HepG2 (cell line): ENCODE measurements at regions not wholly inside any gene's neighbourhood (a gene's known extent, or its start where the extent isn't known, plus 50 kb on each side); places are given as distances from the start of the nearest gene placed in this dataset.

Experiments used
- ATAC-seq: fragments of 200-7000 bp; cut with Tn5 transposase; 3 replicates; pipeline ENCODE4 v1.9.1; 2020; ENCODE audit warnings: mild to moderate bottlenecking, moderate library complexity
- BruUV-seq: library from RNA; stranded (reverse); fragments of 400-500 nt; replicated peaks from 2 replicates; lab custom pipeline; 2021; lab: Mats Ljungman, UMichigan
- CTCF ChIA-PET: fragments of 300-600 bp; formaldehyde crosslinking; extraction: SDS; loops from one replicate; lab custom pipeline; 2021; ENCODE audit warnings: low total read pairs, inconsistent platforms, low intra/inter-chr PET ratio; lab: Yijun Ruan, JAX
- POLR2A ChIA-PET: fragments of 350-600 bp; sonication (Branson Sonifier 250); formaldehyde crosslinking; loops from one replicate; lab custom pipeline; 2020; ENCODE audit warnings: antibody characterized with exemption, inconsistent platforms; lab: Yijun Ruan, JAX
- DNase-seq: peaks from one replicate; pipeline ENCODE4 v3.0.0-alpha.2; 2015; ENCODE audit warnings: low spot score
- FAIRE-seq: peaks from 3 replicates; lab custom pipeline; 2011; peaks lifted over from hg19 to GRCh38; lab: Jason Lieb, UNC
- H2AFZ ChIP-seq: one replicate; pipeline ENCODE4 v1.6.1; 2011; ENCODE audit warnings: low read length, inconsistent platforms
- H3K27ac ChIP-seq: fragments of 300-600 bp; 3 replicates; pipeline ENCODE4 v1.8.0; 2011; ENCODE audit warnings: mixed run types, mild to moderate bottlenecking, mixed read lengths, low read length, inconsistent platforms; ENCODE audit not compliant: insufficient read depth; ENCODE audit errors: extremely low read length
- H3K27me3 ChIP-seq, 2 experiments: fragments of 200-600 bp in 1 of 2; 2 replicates in 1 of 2; 3 replicates in 1 of 2; pipeline versions ENCODE4 v1.6.0 to v1.8.0; 2011; ENCODE audit warnings: low read length in 2 of 2, mild to moderate bottlenecking in 2 of 2, moderate library complexity in 2 of 2, inconsistent platforms in 1 of 2; ENCODE audit not compliant: insufficient read depth in 2 of 2, control insufficient read depth in 1 of 2
- H3K36me3 ChIP-seq, 2 experiments: fragments of 200-600 bp in 1 of 2; replicated peaks in 1 of 2; 2 replicates in 1 of 2; 3 replicates in 1 of 2; pipeline versions ENCODE4 v1.5.1 to v1.8.0; 2011; ENCODE audit warnings: low read length in 2 of 2, inconsistent platforms in 1 of 2; ENCODE audit not compliant: insufficient read depth in 2 of 2, control insufficient read depth in 1 of 2
- H3K4me1 ChIP-seq: 2 replicates; pipeline ENCODE4 v1.5.1; 2012; ENCODE audit warnings: low read length, inconsistent platforms; ENCODE audit not compliant: insufficient read depth
- H3K4me2 ChIP-seq: 2 replicates; pipeline ENCODE4 v1.6.0; 2011; ENCODE audit warnings: low read depth, low read length, inconsistent platforms
- H3K4me3 ChIP-seq, 3 experiments: fragments of 200-600 bp in 1 of 3; sonication (generic), shearing (Covaris generic) in 1 of 3; replicated peaks in 1 of 3; 2 replicates each; pipeline ENCODE4 v1.5.1; 2011 to 2016; ENCODE audit warnings: low read length in 3 of 3, inconsistent platforms in 2 of 3, low read depth in 2 of 3, mild to moderate bottlenecking in 2 of 3, control low read depth in 1 of 3, mixed read lengths in 1 of 3; ENCODE audit not compliant: insufficient read depth in 1 of 3
- H3K79me2 ChIP-seq: one replicate; pipeline ENCODE4 v1.6.1; 2011; ENCODE audit warnings: low read length, inconsistent platforms; ENCODE audit not compliant: insufficient read depth
- H3K9ac ChIP-seq: 2 replicates; pipeline ENCODE4 v1.6.0; 2011; ENCODE audit warnings: mild to moderate bottlenecking, low read depth, low read length, inconsistent platforms; ENCODE audit not compliant: insufficient read depth
- H3K9me3 ChIP-seq: 2 replicates; pipeline ENCODE4 v1.5.1; 2012; ENCODE audit warnings: mild to moderate bottlenecking, low read length
- H4K20me1 ChIP-seq: 2 replicates; pipeline ENCODE4 v1.6.0; 2011; ENCODE audit warnings: inconsistent platforms, mild to moderate bottlenecking, low read length, moderate library complexity; ENCODE audit not compliant: insufficient read depth
- ATF6 ChIP-seq: sonication (generic); formaldehyde crosslinking; conservative IDR thresholded peaks from 2 replicates; pipeline ENCODE4 v1.4.0; 2020; ENCODE audit warnings: missing genetic modification reagents
- ATF7 ChIP-seq, 2 experiments: fragments of 450-650 bp in 1 of 2; sonication (generic) in 1 of 2; formaldehyde crosslinking in 1 of 2; IDR thresholded peaks; 2 replicates each; pipeline versions ENCODE4 v1.4.0 to v1.6.1; 2016 to 2020; ENCODE audit warnings: antibody characterized with exemption in 1 of 2, mild to moderate bottlenecking in 1 of 2, missing genetic modification reagents in 1 of 2
- CCDC6 ChIP-seq: sonication (generic); formaldehyde crosslinking; IDR thresholded peaks from 2 replicates; pipeline ENCODE4 v1.8.1; 2022; ENCODE audit warnings: mild to moderate bottlenecking, missing genetic modification reagents, moderate library complexity
- GMEB1 ChIP-seq: sonication (generic); formaldehyde crosslinking; IDR thresholded peaks from 2 replicates; pipeline ENCODE4 v1.5.1; 2020; ENCODE audit warnings: missing genetic modification reagents, mild to moderate bottlenecking, borderline replicate concordance
- GMEB2 ChIP-seq: IDR thresholded peaks from 2 replicates; pipeline ENCODE4 v1.6.1; 2016; ENCODE audit warnings: missing biosample characterization, missing genetic modification reagents, low read depth
- HNF4G ChIP-seq, 2 experiments: sonication (generic) in 1 of 2; formaldehyde crosslinking in 1 of 2; IDR thresholded peaks; 2 replicates each; pipeline versions ENCODE4 v1.4.0 to v1.6.1; 2011 to 2020; ENCODE audit warnings: borderline replicate concordance in 2 of 2, low read depth in 2 of 2, mild to moderate bottlenecking in 2 of 2, low read length in 1 of 2, missing genetic modification reagents in 1 of 2, moderate library complexity in 1 of 2
- MYNN ChIP-seq: sonication (generic); formaldehyde crosslinking; IDR thresholded peaks from 2 replicates; pipeline ENCODE4 v1.4.0; 2020; ENCODE audit warnings: mild to moderate bottlenecking, low read depth, missing genetic modification reagents
- NFE2L1 ChIP-seq: sonication (generic); formaldehyde crosslinking; IDR thresholded peaks from 2 replicates; pipeline ENCODE4 v1.4.0; 2020; ENCODE audit warnings: missing genetic modification reagents, mild to moderate bottlenecking, borderline replicate concordance
- NFRKB ChIP-seq: fragments of 450-650 bp; IDR thresholded peaks from 2 replicates; pipeline ENCODE4 v1.6.1; 2017
- U2AF2 ChIP-seq: fragments of 200-400 bp; formaldehyde crosslinking; IDR thresholded peaks from 2 replicates; pipeline ENCODE4 v1.6.1; 2017; ENCODE audit warnings: low read depth, mild to moderate bottlenecking, low read length
- ZC3H13 ChIP-seq: sonication (generic); formaldehyde crosslinking; IDR thresholded peaks from 2 replicates; pipeline ENCODE4 v1.8.1; 2023; ENCODE audit warnings: mild to moderate bottlenecking, missing genetic modification reagents, moderate library complexity
- ZFP36L1 ChIP-seq: sonication (generic); formaldehyde crosslinking; IDR thresholded peaks from 2 replicates; pipeline ENCODE4 v1.8.0; 2022; ENCODE audit warnings: mild to moderate bottlenecking, missing genetic modification reagents, moderate library complexity
- ZNF557 ChIP-seq: sonication (generic); formaldehyde crosslinking; IDR thresholded peaks from 2 replicates; pipeline ENCODE4 v1.4.0; 2020; ENCODE audit warnings: missing genetic modification reagents
- ZNF589 ChIP-seq: sonication (generic); formaldehyde crosslinking; conservative IDR thresholded peaks from 2 replicates; pipeline ENCODE4 v1.8.0; 2022; ENCODE audit warnings: mild to moderate bottlenecking, moderate library complexity, missing genetic modification reagents
- ZNF605 ChIP-seq: sonication (generic); formaldehyde crosslinking; IDR thresholded peaks from 2 replicates; pipeline ENCODE4 v1.8.0; 2022; ENCODE audit warnings: mild to moderate bottlenecking, missing genetic modification reagents
- WGBS: methylation state at CpG from one replicate; pipeline ENCODE4 v1.1.6; 2017; ENCODE audit warnings: low lambda C conversion rate; 5-methylcytosine and 5-hydroxymethylcytosine counted together
- in situ Hi-C: cut with HindIII; loops from 2 replicates; pipeline ENCODE4 v1.10.0; 2017; ENCODE audit warnings: low pct_unique_long_range_greater_than_20kb; ENCODE audit not compliant: extremely low pct_ligation_motif_present
- intact Hi-C: fragments of 100-400 bp; cut with micrococcal nuclease; formaldehyde crosslinking; loops from one replicate; pipeline ENCODE4 v1.10.0; 2022; ENCODE audit not compliant: unreplicated experiment
- TF ChIP-seq, protein P1 (sequence below): sonication (generic); formaldehyde crosslinking; IDR thresholded peaks from 2 replicates; pipeline ENCODE4 v1.4.0; 2020; ENCODE audit warnings: missing genetic modification reagents, mild to moderate bottlenecking, borderline replicate concordance

GRCh38 chr4:114296126-114296525 is 302.5 kb upstream of the UGT8 start:
- no peak for DNase-seq
- FAIRE-seq, result no peak
- in situ Hi-C loops (no loop called here), intact Hi-C loops (no loop called here)
- CTCF ChIA-PET, result no interaction called here
- Histone ChIP-seq H3K79me2 (no peaks in the 10 kb centered on the region), H3K4me2 (no peak overlapping the region), H2AFZ (no peak overlapping the region), H4K20me1 (no peaks in the 10 kb centered on the region), H3K9ac (no peak overlapping the region), H3K4me1 (no peaks in the 10 kb centered on the region), H3K4me3 (no peak overlapping the region), H3K9me3 (no peaks in the 10 kb centered on the region), H3K27ac (no peak overlapping the region), H3K36me3 (no peaks in the 10 kb centered on the region), H3K27me3 (no peaks in the 10 kb centered on the region)
- POLR2A ChIA-PET, result interaction anchor here (1.0 kb wide), 1 partner anchor 9 kb away, joined by 3 read pairs; no protein-coding TSS in a partner anchor
- WGBS, result 39% methylated on average over 5 of the region's 17 CpGs
- BruUV-seq, result no TSS peak
- ATAC-seq, result no peak
- TF ChIP-seq NFRKB (no peak), ATF6 (no peak), HNF4G (IDR thresholded peaks at IDR 0.05; ENCODE audit: borderline replicate concordance, low read depth, low read length) (no peak), HNF4G (CRISPR knock-in tag; IDR thresholded peaks at IDR 0.05; ENCODE audit: borderline replicate concordance, low read depth) (no peak), GMEB2 (CRISPR knock-in tag) (no peak), ATF7 (IDR thresholded peaks at IDR 0.05) (no peak), ATF7 (CRISPR knock-in tag; IDR thresholded peaks at IDR 0.05) (no peak), CCDC6 (no peak), ZFP36L1 (CRISPR knock-in tag) (no peak), ZC3H13 (CRISPR knock-in tag) (no peak), U2AF2 (no peak), MYNN (CRISPR knock-in tag) (no peak), ZNF589 (CRISPR knock-in tag) (no peak), GMEB1 (no peak), ZNF557 (CRISPR knock-in tag) (no peak), ZNF605 (CRISPR knock-in tag) (no peak), NFE2L1 (CRISPR knock-in tag) (no peak)
- TF ChIP-seq, protein P1, sequence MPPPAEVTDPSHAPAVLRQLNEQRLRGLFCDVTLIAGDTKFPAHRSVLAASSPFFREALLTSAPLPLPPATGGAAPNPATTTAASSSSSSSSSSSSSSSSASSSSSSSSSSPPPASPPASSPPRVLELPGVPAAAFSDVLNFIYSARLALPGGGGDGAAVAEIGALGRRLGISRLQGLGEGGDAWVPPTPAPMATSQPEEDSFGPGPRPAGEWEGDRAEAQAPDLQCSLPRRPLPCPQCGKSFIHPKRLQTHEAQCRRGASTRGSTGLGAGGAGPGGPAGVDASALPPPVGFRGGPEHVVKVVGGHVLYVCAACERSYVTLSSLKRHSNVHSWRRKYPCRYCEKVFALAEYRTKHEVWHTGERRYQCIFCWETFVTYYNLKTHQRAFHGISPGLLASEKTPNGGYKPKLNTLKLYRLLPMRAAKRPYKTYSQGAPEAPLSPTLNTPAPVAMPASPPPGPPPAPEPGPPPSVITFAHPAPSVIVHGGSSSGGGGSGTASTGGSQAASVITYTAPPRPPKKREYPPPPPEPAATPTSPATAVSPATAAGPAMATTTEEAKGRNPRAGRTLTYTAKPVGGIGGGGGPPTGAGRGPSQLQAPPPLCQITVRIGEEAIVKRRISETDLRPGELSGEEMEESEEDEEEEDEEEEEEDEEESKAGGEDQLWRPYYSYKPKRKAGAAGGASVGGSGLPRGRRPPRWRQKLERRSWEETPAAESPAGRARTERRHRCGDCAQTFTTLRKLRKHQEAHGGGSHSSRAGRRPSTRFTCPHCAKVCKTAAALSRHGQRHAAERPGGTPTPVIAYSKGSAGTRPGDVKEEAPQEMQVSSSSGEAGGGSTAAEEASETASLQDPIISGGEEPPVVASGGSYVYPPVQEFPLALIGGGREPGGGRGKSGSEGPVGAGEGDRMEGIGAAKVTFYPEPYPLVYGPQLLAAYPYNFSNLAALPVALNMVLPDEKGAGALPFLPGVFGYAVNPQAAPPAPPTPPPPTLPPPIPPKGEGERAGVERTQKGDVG (CRISPR knock-in tag), result no peak
